Ovary (tissue), 7 donors: ENCODE measurements at regions not wholly inside any gene's neighbourhood (a gene's known extent, or its start where the extent isn't known, plus 50 kb on each side); places are given as distances from the start of the nearest gene placed in this dataset.

Experiments used
- DNase-seq, 5 donors: peaks; one replicate each; pipeline ENCODE4 v3.0.0-alpha.2; 2019 to 2020
- H3K27ac ChIP-seq, 2 donors: fragments of 200-600 bp; one replicate each; pipeline versions ENCODE4 v1.5.1 to v1.8.0; 2019 to 2022
- H3K27me3 ChIP-seq: fragments of 200-600 bp; one replicate; pipeline ENCODE4 v1.8.0; 2022
- H3K36me3 ChIP-seq: fragments of 200-600 bp; sonication (generic); one replicate; pipeline ENCODE4 v1.5.1; 2019
- H3K4me1 ChIP-seq: one replicate; pipeline ENCODE4 v1.8.1; 2013; ENCODE audit warnings: mild to moderate bottlenecking, moderate library complexity; ENCODE audit not compliant: insufficient read depth
- H3K4me3 ChIP-seq: fragments of 200-600 bp; sonication (generic); one replicate; pipeline ENCODE4 v1.5.1; 2017
- H3K9me3 ChIP-seq, 2 donors: fragments of 200-600 bp in 1 of 2; sonication (generic) in 1 of 2; one replicate each; pipeline versions ENCODE4 v1.5.1 to v1.8.1; 2013 to 2019; ENCODE audit warnings: mild to moderate bottlenecking in 1 of 2, moderate library complexity in 1 of 2
- CTCF ChIP-seq, 3 donors: fragments of 450-650 bp in 2 of 3; fragments of 200-600 bp in 1 of 3; IDR thresholded peaks; one replicate each; pipeline versions ENCODE4 v1.5.1 to v1.8.0; 2016 to 2022; ENCODE audit warnings: antibody characterized with exemption in 3 of 3, mild to moderate bottlenecking in 1 of 3
- EP300 ChIP-seq: sonication (generic); formaldehyde crosslinking; IDR thresholded peaks from one replicate; pipeline ENCODE4 v1.6.1; 2017; ENCODE audit warnings: antibody characterized with exemption
- POLR2A ChIP-seq: fragments of 450-650 bp; IDR thresholded peaks from one replicate; pipeline ENCODE4 v1.6.1; 2017; ENCODE audit warnings: antibody characterized with exemption, mild to moderate bottlenecking, moderate library complexity
- WGBS, 3 donors: extraction: QIAGEN DNeasy Blood & Tissue Kit in 1 of 3; methylation state at CpG; one replicate each; pipeline versions ENCODE4 v1.1.5 to v1.1.7; 2013 to 2017; 5-methylcytosine and 5-hydroxymethylcytosine counted together
- intact Hi-C, 4 donors: fragments of 100-400 bp; cut with DNase I; formaldehyde crosslinking; loops; one replicate each; pipeline versions ENCODE4 v1.11.0 to v1.15.1; 2022 to 2023
- donor health status: DM: no; HTN: no; CAD: no; lungs with moderate emphysema.
- donor health status: DM: no; HTN: no; CAD: no.
- donor health status: Bipolar disorder and iron deficiency.
- donor health status: DM: no; HTN: no; CAD: no.
- donor health status: DM: yes; HTN: yes; CAD: no.

- no peak for DNase-seq
- Histone ChIP-seq H3K4me1 (peaks cover 2% of the 10 kb centered on the region), H3K4me3 (no peak overlapping the region), H3K9me3 (no peaks in the 10 kb centered on the region), H3K27ac (no peak overlapping the region), H3K27me3 (no peaks in the 10 kb centered on the region), H3K36me3 (no peaks in the 10 kb centered on the region)
- intact Hi-C loops: no loop called here
- TF ChIP-seq CTCF (IDR thresholded peaks at IDR 0.05) (no peak), EP300 (no peak), POLR2A (no peak)
- 60 to 75% (median 64%) methylated on average over 3 of the region's 3 CpGs for whole genome bisulfite sequencing, 3 donors
Observed at GRCh38 chr6:23414922-23415321, 711.1 kb upstream of the NRSN1 start.

GRCh38 chr6:23415819-23416427 lies 710.1 kb upstream of the NRSN1 start:
- no peaks in the 10 kb centered on the region for H3K36me3 ChIP-seq
- H3K4me1 ChIP-seq: peaks cover 2% of the 10 kb centered on the region
- 93 to 95% (median 93%) methylated on average over 5 of the region's 5 CpGs for WGBS, 3 donors
- no peaks in the 10 kb centered on the region for H3K27me3 ChIP-seq
- DNase-seq: no peak
- no peak overlapping the region for H3K27ac ChIP-seq
- intact Hi-C loops: no loop called here
- no peak for TF ChIP-seq POLR2A
- TF ChIP-seq EP300: no peak
- TF ChIP-seq CTCF (IDR thresholded peaks at IDR 0.05): no peak
- H3K4me3 ChIP-seq: no peak overlapping the region
- H3K9me3 ChIP-seq: no peaks in the 10 kb centered on the region

- Histone ChIP-seq H3K4me1 (peaks cover 2% of the 10 kb centered on the region), H3K27ac (no peak overlapping the region), H3K4me3 (no peak overlapping the region), H3K36me3 (no peaks in the 10 kb centered on the region), H3K9me3 (no peaks in the 10 kb centered on the region), H3K27me3 (no peaks in the 10 kb centered on the region)
- TF ChIP-seq EP300: no peak
- TF ChIP-seq CTCF (IDR thresholded peaks at IDR 0.05): no peak
- intact Hi-C loops: no loop called here
- 85 to 94% (median 89%) methylated on average over 9 of the region's 9 CpGs for WGBS, 3 donors
- no peak for DNase-seq
Observed at GRCh38 chr6:23417133-23417532, 708.9 kb upstream of the NRSN1 start.

- no peak overlapping the region for H3K4me3 ChIP-seq
- intact Hi-C loops: no loop called here
- H3K9me3 ChIP-seq: no peaks in the 10 kb centered on the region
- no peaks in the 10 kb centered on the region for H3K36me3 ChIP-seq
- TF ChIP-seq POLR2A: no peak
- TF ChIP-seq EP300: no peak
- H3K27me3 ChIP-seq: no peaks in the 10 kb centered on the region
- no peak overlapping the region for H3K27ac ChIP-seq
- WGBS, 3 donors: 68 to 72% (median 69%) methylated on average over 3 of the region's 3 CpGs
- no peak for DNase-seq
- H3K4me1 ChIP-seq: peaks cover 2% of the 10 kb centered on the region
Observed at GRCh38 chr6:23418095-23418494, 707.9 kb upstream of the NRSN1 start.

GRCh38 chr6:23419046-23419445 lies 707.0 kb upstream of the NRSN1 start:
- DNase-seq: no peak
- Histone ChIP-seq H3K27ac (no peak overlapping the region), H3K4me1 (no peaks in the 10 kb centered on the region), H3K36me3 (no peaks in the 10 kb centered on the region), H3K27me3 (no peaks in the 10 kb centered on the region), H3K4me3 (no peak overlapping the region), H3K9me3 (no peaks in the 10 kb centered on the region)
- TF ChIP-seq POLR2A (no peak), EP300 (no peak), CTCF (IDR thresholded peaks at IDR 0.05) (no peak)
- intact Hi-C loops: no loop called here
- 93 to 99% (median 96%) methylated on average over 1 of the region's 1 CpG for WGBS, 3 donors
